ENCODE measurements at regions not wholly inside any gene's neighbourhood (a gene's known extent, or its start where the extent isn't known, plus 50 kb on each side); places are given as distances from the start of the nearest gene placed in this dataset.
"Not testable (repeated sequence)": the region's sequence is repeated elsewhere in the genome, so short reads cannot be mapped to it uniquely, and the experiment has no call there.

GRCh38 chr6:51214442-51214841 lies 395.8 kb downstream of the TFAP2B start:
- no peak overlapping the region for H3K4me2 ChIP-seq (ENCODE audit: low read length)
- H3K79me2 ChIP-seq (ENCODE audit: control insufficient read depth, low read length): no peaks in the 10 kb centered on the region
- H3K36me3 ChIP-seq (ENCODE audit: control insufficient read depth, low read length): no peaks in the 10 kb centered on the region
- H3K27me3 ChIP-seq (ENCODE audit: control insufficient read depth, low read length): no peaks in the 10 kb centered on the region
- no peaks in the 10 kb centered on the region for H3K4me1 ChIP-seq (ENCODE audit: control insufficient read depth, low read length)
- H4K20me1 ChIP-seq (ENCODE audit: control insufficient read depth, insufficient read depth, low read depth, low read length): no peaks in the 10 kb centered on the region
- H3K4me3 ChIP-seq (ENCODE audit: low read length): no peak overlapping the region
- no peaks in the 10 kb centered on the region for H3F3A ChIP-seq (ENCODE audit: control insufficient read depth, insufficient read depth)
- no peaks in the 10 kb centered on the region for H3K9me2 ChIP-seq (replicated peaks; ENCODE audit: control insufficient read depth, low read length)
- TF ChIP-seq EZH2phosphoT487 (IDR thresholded peaks at IDR 0.05; ENCODE audit: borderline replicate concordance, low read length) (no peak), CTCF (IDR thresholded peaks at IDR 0.05; ENCODE audit: low read depth, low read length, poor library complexity, severe bottlenecking) (no peak)
- H3K27ac ChIP-seq (ENCODE audit: low read depth, low read length): no peak overlapping the region
- H3K9me3 ChIP-seq (ENCODE audit: control insufficient read depth, insufficient read depth, low read length): no peaks in the 10 kb centered on the region

- Histone ChIP-seq H3K9me2 (replicated peaks; ENCODE audit: control insufficient read depth, low read length) (no peaks in the 10 kb centered on the region), H3K27ac (ENCODE audit: low read depth, low read length) (no peak overlapping the region), H3K4me2 (ENCODE audit: low read length) (no peak overlapping the region), H3K4me3 (ENCODE audit: low read length) (no peak overlapping the region), H3K4me1 (ENCODE audit: control insufficient read depth, low read length) (no peaks in the 10 kb centered on the region), H3K9me3 (ENCODE audit: control insufficient read depth, insufficient read depth, low read length) (no peaks in the 10 kb centered on the region), H3F3A (ENCODE audit: control insufficient read depth, insufficient read depth) (no peaks in the 10 kb centered on the region), H3K79me2 (ENCODE audit: control insufficient read depth, low read length) (no peaks in the 10 kb centered on the region), H3K36me3 (ENCODE audit: control insufficient read depth, low read length) (no peaks in the 10 kb centered on the region), H4K20me1 (ENCODE audit: control insufficient read depth, insufficient read depth, low read depth, low read length) (no peaks in the 10 kb centered on the region), H3K27me3 (ENCODE audit: control insufficient read depth, low read length) (no peaks in the 10 kb centered on the region)
- TF ChIP-seq EZH2phosphoT487 (IDR thresholded peaks at IDR 0.05; ENCODE audit: borderline replicate concordance, low read length): no peak
- TF ChIP-seq CTCF (IDR thresholded peaks at IDR 0.05; ENCODE audit: low read depth, low read length, poor library complexity, severe bottlenecking): no peak
These were observed 399.5 kb downstream of the TFAP2B start for GRCh38 chr6:51218181-51218580.

- H3K4me1 ChIP-seq (ENCODE audit: control insufficient read depth, low read length); H3K9me2 ChIP-seq (replicated peaks; ENCODE audit: control insufficient read depth, low read length); H3K4me3 ChIP-seq (ENCODE audit: low read length); H3K9me3 ChIP-seq (ENCODE audit: control insufficient read depth, insufficient read depth, low read length); H3K4me2 ChIP-seq (ENCODE audit: low read length); H3K36me3 ChIP-seq (ENCODE audit: control insufficient read depth, low read length); H3K27ac ChIP-seq (ENCODE audit: low read depth, low read length); H4K20me1 ChIP-seq (ENCODE audit: control insufficient read depth, insufficient read depth, low read depth, low read length); H3F3A ChIP-seq (ENCODE audit: control insufficient read depth, insufficient read depth); H3K27me3 ChIP-seq (ENCODE audit: control insufficient read depth, low read length); H3K79me2 ChIP-seq (ENCODE audit: control insufficient read depth, low read length): not testable (repeated sequence)
These were observed 406.0 kb downstream of the TFAP2B start for GRCh38 chr6:51224580-51225240.

- H3K4me3 ChIP-seq (ENCODE audit: low read length): no peak overlapping the region
- H3K27me3 ChIP-seq (ENCODE audit: control insufficient read depth, low read length): no peaks in the 10 kb centered on the region
- H3K4me1 ChIP-seq (ENCODE audit: control insufficient read depth, low read length): no peaks in the 10 kb centered on the region
- no peaks in the 10 kb centered on the region for H3F3A ChIP-seq (ENCODE audit: control insufficient read depth, insufficient read depth)
- TF ChIP-seq EZH2phosphoT487 (IDR thresholded peaks at IDR 0.05; ENCODE audit: borderline replicate concordance, low read length) (no peak), CTCF (IDR thresholded peaks at IDR 0.05; ENCODE audit: low read depth, low read length, poor library complexity, severe bottlenecking) (no peak)
- H3K9me3 ChIP-seq (ENCODE audit: control insufficient read depth, insufficient read depth, low read length): no peaks in the 10 kb centered on the region
- H3K27ac ChIP-seq (ENCODE audit: low read depth, low read length): no peak overlapping the region
- H3K9me2 ChIP-seq (replicated peaks; ENCODE audit: control insufficient read depth, low read length): no peaks in the 10 kb centered on the region
- no peaks in the 10 kb centered on the region for H4K20me1 ChIP-seq (ENCODE audit: control insufficient read depth, insufficient read depth, low read depth, low read length)
- H3K79me2 ChIP-seq (ENCODE audit: control insufficient read depth, low read length): no peaks in the 10 kb centered on the region
- H3K36me3 ChIP-seq (ENCODE audit: control insufficient read depth, low read length): no peaks in the 10 kb centered on the region
- H3K4me2 ChIP-seq (ENCODE audit: low read length): no peak overlapping the region
These were observed 422.7 kb downstream of the TFAP2B start for GRCh38 chr6:51241376-51241775.
